IMR-90 (cell line): ENCODE measurements at regions not wholly inside any gene's neighbourhood (a gene's known extent, or its start where the extent isn't known, plus 50 kb on each side); places are given as distances from the start of the nearest gene placed in this dataset.

Source experiments
- ATAC-seq: fragments of 200-7000 bp; cut with Tn5 transposase; 2 replicates; pipeline ENCODE4 v1.9.1; 2020; ENCODE audit warnings: low read depth, mild to moderate bottlenecking, moderate library complexity
- BruUV-seq: library from RNA; stranded (reverse); fragments of 400-500 nt; replicated peaks from 2 replicates; lab custom pipeline; 2021; lab: Mats Ljungman, UMichigan
- CTCF ChIA-PET: fragments of 300-600 bp; formaldehyde crosslinking; extraction: SDS; loops from one replicate; lab custom pipeline; 2021; ENCODE audit warnings: antibody characterized with exemption; lab: Yijun Ruan, JAX
- POLR2A ChIA-PET: fragments of 300-600 bp; sonication (Branson Sonifier 250); formaldehyde crosslinking; loops from one replicate; lab custom pipeline; 2022; ENCODE audit warnings: antibody characterized with exemption; ENCODE audit not compliant: unreplicated experiment; lab: Charles Lee
- DNase-seq: peaks from one replicate; pipeline ENCODE4 v3.0.0; 2013
- H2AFZ ChIP-seq: replicated peaks from 2 replicates; pipeline ENCODE3; 2013; ENCODE audit warnings: low read length, mild to moderate bottlenecking; ENCODE audit not compliant: poor library complexity
- H2AK5ac ChIP-seq: 2 replicates; pipeline ENCODE4 v1.6.1; 2013; ENCODE audit warnings: low read depth, low read length, inconsistent platforms
- H2AK9ac ChIP-seq: replicated peaks from 2 replicates; pipeline ENCODE3; 2013; ENCODE audit warnings: mild to moderate bottlenecking, low read depth, low read length, moderate library complexity; ENCODE audit not compliant: poor library complexity
- H2BK120ac ChIP-seq: 2 replicates; pipeline ENCODE4 v1.6.1; 2013; ENCODE audit warnings: low read depth, low read length, inconsistent platforms
- H2BK15ac ChIP-seq: 3 replicates; pipeline ENCODE4 v1.6.1; 2013; ENCODE audit warnings: low read depth, low read length, inconsistent platforms
- H2BK20ac ChIP-seq: 2 replicates; pipeline ENCODE4 v1.6.1; 2013; ENCODE audit warnings: low read depth, mild to moderate bottlenecking, inconsistent platforms, low read length, moderate library complexity
- H2BK5ac ChIP-seq: 2 replicates; pipeline ENCODE4 v1.6.1; 2013; ENCODE audit warnings: mild to moderate bottlenecking, low read depth, low read length, inconsistent platforms; ENCODE audit not compliant: poor library complexity, severe bottlenecking
- H3K14ac ChIP-seq: replicated peaks from 2 replicates; pipeline ENCODE4 v1.6.1; 2013; ENCODE audit warnings: low read depth, low read length, inconsistent platforms
- H3K18ac ChIP-seq: 2 replicates; pipeline ENCODE4 v1.6.1; 2013; ENCODE audit warnings: low read depth, low read length, control low read depth
- H3K23ac ChIP-seq: 2 replicates; pipeline ENCODE4 v1.6.1; 2013; ENCODE audit warnings: low read depth, low read length, inconsistent platforms
- H3K27ac ChIP-seq: 2 replicates; pipeline ENCODE4 v1.5.1; 2013; ENCODE audit warnings: mild to moderate bottlenecking, control low read depth, low read length; ENCODE audit not compliant: insufficient read depth
- H3K27me3 ChIP-seq: 2 replicates; pipeline ENCODE4 v1.6.1; 2013; ENCODE audit warnings: low read length; ENCODE audit not compliant: control insufficient read depth, insufficient read depth
- H3K36me3 ChIP-seq: 2 replicates; pipeline ENCODE4 v1.6.1; 2013; ENCODE audit warnings: low read length, mixed read lengths; ENCODE audit not compliant: control insufficient read depth, insufficient read depth
- H3K4ac ChIP-seq: 2 replicates; pipeline ENCODE4 v1.6.1; 2013; ENCODE audit warnings: low read depth, low read length, inconsistent platforms
- H3K4me1 ChIP-seq: 2 replicates; pipeline ENCODE4 v1.6.1; 2013; ENCODE audit warnings: low read length, mixed read lengths; ENCODE audit not compliant: control insufficient read depth, insufficient read depth
- H3K4me2 ChIP-seq: 2 replicates; pipeline ENCODE4 v1.6.1; 2013; ENCODE audit warnings: low read depth, mild to moderate bottlenecking, control low read depth, low read length, moderate library complexity
- H3K4me3 ChIP-seq: 2 replicates; pipeline ENCODE4 v1.5.1; 2013; ENCODE audit warnings: low read depth, mild to moderate bottlenecking, control low read depth, low read length, moderate library complexity; ENCODE audit not compliant: insufficient read depth
- H3K56ac ChIP-seq: 2 replicates; pipeline ENCODE4 v1.6.1; 2013; ENCODE audit warnings: low read length, inconsistent platforms; ENCODE audit not compliant: insufficient read depth; ENCODE audit errors: extremely low read depth
- H3K79me1 ChIP-seq, 2 experiments: 2 replicates each; pipeline ENCODE4 v1.6.1; 2013; ENCODE audit warnings: low read length in 2 of 2, inconsistent platforms in 1 of 2, low read depth in 1 of 2
- H3K9ac ChIP-seq: 2 replicates; pipeline ENCODE4 v1.6.1; 2013; ENCODE audit warnings: low read depth, low read length, control low read depth
- H3K9me1 ChIP-seq: 2 replicates; pipeline ENCODE4 v1.6.1; 2013; ENCODE audit warnings: low read length, inconsistent platforms; ENCODE audit not compliant: insufficient read depth
- H3K9me3 ChIP-seq: 2 replicates; pipeline ENCODE4 v1.6.1; 2013; ENCODE audit warnings: low read length; ENCODE audit not compliant: control insufficient read depth, insufficient read depth
- H4K20me1 ChIP-seq: 2 replicates; pipeline ENCODE4 v1.6.1; 2013; ENCODE audit warnings: low read length, inconsistent platforms; ENCODE audit not compliant: insufficient read depth
- H4K5ac ChIP-seq: 2 replicates; pipeline ENCODE4 v1.6.1; 2013; ENCODE audit warnings: mild to moderate bottlenecking, low read depth, low read length, control low read depth
- H4K8ac ChIP-seq, 2 experiments: 2 replicates each; pipeline ENCODE4 v1.6.1; 2013; ENCODE audit warnings: low read depth in 2 of 2, low read length in 2 of 2, control low read depth in 1 of 2, inconsistent platforms in 1 of 2
- H4K91ac ChIP-seq: 2 replicates; pipeline ENCODE4 v1.6.1; 2013; ENCODE audit warnings: low read depth, low read length, inconsistent platforms; ENCODE audit not compliant: insufficient read depth
- CEBPB ChIP-seq: IDR thresholded peaks from 2 replicates; pipeline ENCODE4 v1.6.1; 2012; ENCODE audit warnings: low read depth, low read length, improper control_type of control experiment
- MAFK ChIP-seq: IDR thresholded peaks from 2 replicates; pipeline ENCODE4 v1.6.1; 2012; ENCODE audit warnings: low read depth, low read length, improper control_type of control experiment
- RAD21 ChIP-seq: IDR thresholded peaks from 2 replicates; pipeline ENCODE4 v1.6.1; 2012; ENCODE audit warnings: low read length, improper control_type of control experiment
- WGBS, 2 experiments: methylation state at CpG; one replicate each; pipeline versions ENCODE4 v1.1.5 to v1.1.7; 2013; ENCODE audit warnings: missing lambda C conversion rate in 2 of 2; ENCODE audit not compliant: insufficient read length in 1 of 2; ENCODE audit errors: extremely low coverage in 2 of 2; 5-methylcytosine and 5-hydroxymethylcytosine counted together
- dilution Hi-C: fragments of 300-500 bp; cut with HindIII; formaldehyde crosslinking; loops from one replicate; pipeline ENCODE4 v1.14.3; 2018; ENCODE audit warnings: low sequenced_read_pairs; ENCODE audit not compliant: unreplicated experiment
- in situ Hi-C: fragments of 300-500 bp; cut with MboI; formaldehyde crosslinking; loops from 3 replicates; pipeline ENCODE4 v1.14.3; 2019; ENCODE audit warnings: low sequenced_read_pairs, inconsistent platforms, mixed read lengths
- intact Hi-C: fragments of 100-400 bp; cut with micrococcal nuclease; formaldehyde crosslinking; loops from 2 replicates; pipeline ENCODE4 v1.10.0; 2022

DNA sequence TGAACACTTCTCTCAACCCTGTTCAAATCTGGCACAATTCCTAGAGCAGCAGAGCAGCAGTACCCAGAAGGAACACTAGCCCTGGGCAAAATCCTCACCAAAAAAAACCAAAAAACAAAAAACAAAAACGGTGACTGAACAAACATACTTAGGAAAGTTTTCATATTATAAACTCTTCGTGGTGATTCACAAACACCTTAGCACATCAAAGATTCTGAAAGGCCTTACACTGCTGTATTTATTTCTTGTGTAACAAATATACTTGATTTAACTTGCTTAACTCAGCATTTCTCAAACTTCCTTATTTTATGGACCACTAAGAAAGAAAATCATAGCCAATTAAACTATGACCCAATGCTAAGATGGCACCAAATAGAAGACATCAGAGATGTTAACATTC, 57.8 kb upstream of the RREB1 start:
- no peaks in the 10 kb centered on the region for H3K27me3 ChIP-seq
- peaks cover 4% of the 10 kb centered on the region for H3K4me1 ChIP-seq
- H3K27ac ChIP-seq: no peak overlapping the region
- TF ChIP-seq RAD21 (no peak), CEBPB (no peak), MAFK (peak; percentile 58)
- H4K8ac ChIP-seq: no peak overlapping the region
- dilution Hi-C loops: no loop called here
- no peaks in the 10 kb centered on the region for H3K9me3 ChIP-seq
- no peaks in the 10 kb centered on the region for H3K79me1 ChIP-seq
- no peak overlapping the region for H3K9ac ChIP-seq
- no peak overlapping the region for H2BK120ac ChIP-seq
- no peak overlapping the region for H2BK15ac ChIP-seq
- no peak overlapping the region for H3K56ac ChIP-seq
- H3K14ac ChIP-seq: no peak overlapping the region
- H2BK20ac ChIP-seq: no peak overlapping the region
- ATAC-seq: no peak
- no peak overlapping the region for H2BK5ac ChIP-seq
- POLR2A ChIA-PET: no interaction called here
- no peaks in the 10 kb centered on the region for H3K36me3 ChIP-seq
- H3K23ac ChIP-seq: no peak overlapping the region
- no peak overlapping the region for H3K18ac ChIP-seq
- no peaks in the 10 kb centered on the region for H3K9me1 ChIP-seq
- no peak overlapping the region for H4K5ac ChIP-seq
- no peak overlapping the region for H4K91ac ChIP-seq
- BruUV-seq: no TSS peak
- no peak overlapping the region for H2AK5ac ChIP-seq
- CTCF ChIA-PET: no interaction called here
- in situ Hi-C loops: no loop called here
- H2AFZ ChIP-seq: no peak overlapping the region
- H3K4me2 ChIP-seq: no peak overlapping the region
- no peak overlapping the region for H2AK9ac ChIP-seq
- no peak overlapping the region for H3K4ac ChIP-seq
- no CpG with 5 or more reads among the region's 2 CpGs for WGBS, 2 experiments
- intact Hi-C loops: no loop called here
- no peak overlapping the region for H3K4me3 ChIP-seq
- H4K20me1 ChIP-seq: no peaks in the 10 kb centered on the region
- DNase-seq: no peak
